ENCODE measurements at regions not wholly inside any gene's neighbourhood (a gene's known extent, or its start where the extent isn't known, plus 50 kb on each side); places are given as distances from the start of the nearest gene placed in this dataset.

DNA sequence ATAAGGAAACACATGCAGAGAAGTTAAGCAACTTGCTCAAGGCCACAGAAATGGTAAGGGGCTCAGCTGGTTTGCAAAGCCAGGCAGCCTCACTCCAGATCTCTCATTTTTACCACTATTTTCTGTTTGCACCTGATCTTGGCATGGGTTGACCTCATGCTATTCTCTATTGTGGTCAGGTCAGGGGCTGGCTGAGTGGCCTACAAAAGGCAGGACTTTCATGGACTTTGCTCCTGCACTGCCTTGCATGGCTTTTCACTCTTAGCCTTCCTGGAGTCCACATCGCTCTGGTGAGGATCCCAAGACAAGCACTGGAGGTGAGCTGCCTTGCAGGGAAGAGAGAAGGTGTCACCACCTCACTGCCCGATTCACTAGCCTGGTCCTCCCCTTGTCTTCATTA, 56.8 kb upstream of the CSF3R start:
- H3K27me3 ChIP-seq: peaks cover 0 to 38% (median 0%) of the 10 kb centered on the region in 3 donors

DNA sequence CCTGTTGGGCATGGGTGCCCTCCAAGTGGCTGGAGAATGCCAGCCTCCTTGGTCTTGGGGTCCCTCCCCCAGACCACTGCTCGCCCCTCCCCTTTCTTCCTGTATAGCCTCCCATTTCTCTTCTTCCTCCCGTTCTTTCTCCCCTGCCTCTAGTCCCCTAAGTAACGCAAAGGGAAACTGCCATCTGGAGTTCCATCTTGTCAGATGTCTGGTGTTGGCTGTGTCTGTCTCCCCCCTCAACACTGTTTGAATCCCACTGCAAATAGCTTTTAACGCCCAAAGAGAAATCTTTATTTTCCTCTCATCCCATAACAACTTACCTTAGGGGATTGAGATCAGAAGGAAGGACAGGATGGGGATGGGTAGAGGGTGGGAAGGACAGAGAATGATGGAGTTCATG, 55.3 kb upstream of the CSF3R start:
- no peak overlapping the region for H3K27ac ChIP-seq
- no peaks in the 10 kb centered on the region for H3K36me3 ChIP-seq
- TF ChIP-seq POLR2AphosphoS5 (IDR thresholded peaks at IDR 0.05) (no peak), EP300 (IDR thresholded peaks at IDR 0.05) (no peak), POLR2A (IDR thresholded peaks at IDR 0.05) (no peak)
- TF ChIP-seq, protein P1, sequence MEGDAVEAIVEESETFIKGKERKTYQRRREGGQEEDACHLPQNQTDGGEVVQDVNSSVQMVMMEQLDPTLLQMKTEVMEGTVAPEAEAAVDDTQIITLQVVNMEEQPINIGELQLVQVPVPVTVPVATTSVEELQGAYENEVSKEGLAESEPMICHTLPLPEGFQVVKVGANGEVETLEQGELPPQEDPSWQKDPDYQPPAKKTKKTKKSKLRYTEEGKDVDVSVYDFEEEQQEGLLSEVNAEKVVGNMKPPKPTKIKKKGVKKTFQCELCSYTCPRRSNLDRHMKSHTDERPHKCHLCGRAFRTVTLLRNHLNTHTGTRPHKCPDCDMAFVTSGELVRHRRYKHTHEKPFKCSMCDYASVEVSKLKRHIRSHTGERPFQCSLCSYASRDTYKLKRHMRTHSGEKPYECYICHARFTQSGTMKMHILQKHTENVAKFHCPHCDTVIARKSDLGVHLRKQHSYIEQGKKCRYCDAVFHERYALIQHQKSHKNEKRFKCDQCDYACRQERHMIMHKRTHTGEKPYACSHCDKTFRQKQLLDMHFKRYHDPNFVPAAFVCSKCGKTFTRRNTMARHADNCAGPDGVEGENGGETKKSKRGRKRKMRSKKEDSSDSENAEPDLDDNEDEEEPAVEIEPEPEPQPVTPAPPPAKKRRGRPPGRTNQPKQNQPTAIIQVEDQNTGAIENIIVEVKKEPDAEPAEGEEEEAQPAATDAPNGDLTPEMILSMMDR (IDR thresholded peaks at IDR 0.05): no peak
- intact Hi-C loops (cut with DNase I; ENCODE audit: low total_unique reads): no loop called here
- H3K4me1 ChIP-seq: no peaks in the 10 kb centered on the region
- peaks cover 0 to 36% (median 0%) of the 10 kb centered on the region in 3 donors for H3K27me3 ChIP-seq
- H3K4me3 ChIP-seq: no peak overlapping the region
- 64 to 84% (median 77%) methylated on average over 4 of the region's 4 CpGs for WGBS, 5 donors
- peaks cover 0 to 8% (median 2%) of the 10 kb centered on the region in 4 donors for H3K9me3 ChIP-seq
- no peak for DNase-seq

More for the DNA sequence above, 56.8 kb upstream of the CSF3R start:
- TF ChIP-seq, protein P1 (IDR thresholded peaks at IDR 0.05): no peak
- TF ChIP-seq POLR2A (IDR thresholded peaks at IDR 0.05): no peak
- no peak for TF ChIP-seq POLR2AphosphoS5 (IDR thresholded peaks at IDR 0.05)
- TF ChIP-seq EP300 (IDR thresholded peaks at IDR 0.05): no peak
- 47 to 71% (median 70%) methylated on average over 2 of the region's 2 CpGs for WGBS, 5 donors
- intact Hi-C loops (cut with DNase I; ENCODE audit: low total_unique reads): no loop called here
- H3K4me3 ChIP-seq: no peak overlapping the region
- no peak for DNase-seq
- H3K9me3 ChIP-seq: no peaks in the 10 kb centered on the region
- H3K4me1 ChIP-seq: no peaks in the 10 kb centered on the region
- no peak overlapping the region for H3K27ac ChIP-seq
- no peaks in the 10 kb centered on the region for H3K36me3 ChIP-seq

DNA sequence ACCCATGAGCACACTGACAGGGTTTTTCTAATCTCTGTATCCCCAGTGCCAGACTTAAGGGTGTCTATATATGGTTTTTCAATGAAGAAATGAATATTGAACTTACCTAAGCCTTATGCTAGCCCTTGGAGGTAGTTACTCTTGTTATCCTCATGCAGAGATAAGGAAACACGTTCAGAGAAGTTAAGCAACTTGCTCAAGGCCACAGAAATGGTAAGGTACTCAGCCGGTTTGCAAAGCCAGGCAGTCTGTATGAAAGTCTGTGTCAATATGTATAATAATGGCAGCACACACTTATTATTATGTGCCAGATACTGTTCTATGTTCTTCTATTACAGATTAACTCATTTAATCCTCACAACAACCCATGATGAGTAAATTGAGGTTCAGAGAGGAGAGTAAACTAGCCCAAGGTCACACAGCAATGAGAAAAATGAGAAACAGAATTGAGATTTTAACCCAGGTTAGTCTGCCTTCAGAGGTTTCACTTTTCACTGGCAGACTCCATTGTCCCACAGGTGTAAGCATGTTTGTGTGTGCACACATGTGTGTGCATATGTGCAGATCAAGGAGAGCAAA, 54.6 kb upstream of the CSF3R start:
- Histone ChIP-seq H3K9me3 (peaks cover 0 to 10% (median 7%) of the 10 kb centered on the region in 4 donors), H3K36me3 (no peaks in the 10 kb centered on the region), H3K4me3 (no peak overlapping the region), H3K27ac (no peak overlapping the region), H3K27me3 (peaks cover 0 to 29% (median 0%) of the 10 kb centered on the region in 3 donors), H3K4me1 (no peaks in the 10 kb centered on the region)
- DNase-seq: no peak
- TF ChIP-seq POLR2A (IDR thresholded peaks at IDR 0.05) (no peak), POLR2AphosphoS5 (IDR thresholded peaks at IDR 0.05) (no peak), EP300 (IDR thresholded peaks at IDR 0.05) (no peak)
- TF ChIP-seq, protein P1 (IDR thresholded peaks at IDR 0.05): no peak
- intact Hi-C loops (cut with DNase I; ENCODE audit: low total_unique reads): no loop called here
- 34 to 42% (median 41%) methylated on average over 2 of the region's 2 CpGs for WGBS, 5 donors

DNA sequence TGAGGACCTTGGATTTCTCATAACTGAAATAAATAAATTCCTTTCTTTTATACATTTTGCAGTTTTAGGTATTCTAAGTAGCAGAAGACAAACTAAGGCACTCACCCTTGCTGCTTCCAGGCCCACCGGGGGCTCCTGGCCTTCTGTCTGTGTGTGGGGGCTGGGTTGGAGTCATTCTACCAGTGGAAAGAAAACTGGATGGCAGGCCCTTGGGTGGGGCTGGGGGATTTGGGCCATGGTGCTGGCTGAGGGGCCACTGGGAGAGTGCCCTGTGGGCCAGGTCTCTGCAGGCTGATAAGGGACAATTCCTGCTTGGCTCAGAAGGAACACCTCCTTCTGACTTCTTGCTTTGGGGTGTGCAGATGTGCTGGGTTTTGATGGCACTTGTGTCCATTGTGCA, 54.0 kb upstream of the CSF3R start:
- Histone ChIP-seq H3K27ac (no peak overlapping the region), H3K4me1 (no peaks in the 10 kb centered on the region), H3K27me3 (peaks cover 0 to 25% (median 0%) of the 10 kb centered on the region in 3 donors), H3K36me3 (no peaks in the 10 kb centered on the region), H3K4me3 (no peak overlapping the region), H3K9me3 (peaks cover 0 to 10% (median 7%) of the 10 kb centered on the region in 4 donors)
- no peak for DNase-seq
- WGBS, 5 donors: 56 to 89% (median 80%) methylated on average over 1 of the region's 1 CpG
- intact Hi-C loops (cut with DNase I; ENCODE audit: low total_unique reads): no loop called here
- TF ChIP-seq, protein P1 (IDR thresholded peaks at IDR 0.05): no peak
- TF ChIP-seq POLR2AphosphoS5 (IDR thresholded peaks at IDR 0.05) (no peak), POLR2A (IDR thresholded peaks at IDR 0.05) (no peak), EP300 (IDR thresholded peaks at IDR 0.05) (no peak)
